CD4-positive, alpha-beta T cell (primary cell): ENCODE measurements at regions not wholly inside any gene's neighbourhood (a gene's known extent, or its start where the extent isn't known, plus 50 kb on each side); places are given as distances from the start of the nearest gene placed in this dataset.

ENCODE experiments used
- ATAC-seq: fragments of 200-7000 bp; cut with Tn5 transposase; one replicate; pipeline ENCODE4 v1.10.0; 2022; ENCODE audit warnings: mild to moderate bottlenecking; ENCODE audit not compliant: poor library complexity
- CTCF ChIA-PET: fragments of 350-600 bp; sonication (Branson Sonifier 250); formaldehyde crosslinking; loops from one replicate; lab custom pipeline; 2021; ENCODE audit warnings: antibody characterized with exemption, inconsistent platforms; lab: Charles Lee
- POLR2A ChIA-PET: fragments of 350-600 bp; sonication (Branson Sonifier 250); formaldehyde crosslinking; loops from one replicate; lab custom pipeline; 2021; ENCODE audit warnings: antibody characterized with exemption, inconsistent platforms; lab: Charles Lee
- DNase-seq, 14 experiments: peaks; one replicate each; pipeline ENCODE4 v3.0.0-alpha.2; 2013 to 2020; ENCODE audit warnings: mixed read lengths in 2 of 14
- H3K27ac ChIP-seq, 2 donors: one replicate each; pipeline versions ENCODE4 v1.5.1 to v1.7.0; 2013; ENCODE audit warnings: low read length in 2 of 2, low read depth in 1 of 2, mild to moderate bottlenecking in 1 of 2
- H3K27me3 ChIP-seq, 2 experiments: 1 replicate in 1 of 2; 2 replicates in 1 of 2; pipeline versions ENCODE4 v1.6.1 to v1.7.0; 2013; ENCODE audit warnings: low read length in 2 of 2, control low read depth in 1 of 2, mild to moderate bottlenecking in 1 of 2, moderate library complexity in 1 of 2; ENCODE audit not compliant: insufficient read depth in 2 of 2, control insufficient read depth in 1 of 2
- H3K36me3 ChIP-seq: one replicate; pipeline ENCODE4 v1.6.1; 2013; ENCODE audit warnings: low read length, control low read depth; ENCODE audit not compliant: insufficient read depth
- H3K4me1 ChIP-seq: one replicate; pipeline ENCODE4 v1.6.1; 2013; ENCODE audit warnings: low read length, control low read depth; ENCODE audit not compliant: insufficient read depth
- H3K4me3 ChIP-seq: one replicate; pipeline ENCODE4 v1.5.1; 2013; ENCODE audit warnings: mild to moderate bottlenecking, low read length, moderate library complexity
- H3K9me3 ChIP-seq, 2 experiments: 1 replicate in 1 of 2; 2 replicates in 1 of 2; pipeline versions ENCODE4 v1.6.1 to v1.7.0; 2013; ENCODE audit warnings: low read length in 2 of 2, mild to moderate bottlenecking in 2 of 2, control low read depth in 1 of 2, moderate library complexity in 1 of 2; ENCODE audit not compliant: control insufficient read depth in 1 of 2, insufficient read depth in 1 of 2
- H3K27ac Mint-ChIP-seq: one replicate; pipeline ENCODE4 v1.8.0; 2020; ENCODE audit warnings: mixed read lengths
- H3K27me3 Mint-ChIP-seq: one replicate; pipeline ENCODE4 v1.8.0; 2021; ENCODE audit warnings: mixed read lengths
- H3K36me3 Mint-ChIP-seq: one replicate; pipeline ENCODE4 v1.8.0; 2021; ENCODE audit warnings: low read depth, mixed read lengths
- H3K4me1 Mint-ChIP-seq: one replicate; pipeline ENCODE4 v1.8.0; 2021; ENCODE audit warnings: low read depth, mixed read lengths
- H3K4me3 Mint-ChIP-seq: one replicate; pipeline ENCODE4 v1.8.0; 2020; ENCODE audit warnings: mild to moderate bottlenecking, mixed read lengths
- H3K9me3 Mint-ChIP-seq: one replicate; pipeline ENCODE4 v1.8.0; 2020; ENCODE audit warnings: mixed read lengths
- CTCF ChIP-seq: fragments of 200-600 bp; IDR thresholded peaks from one replicate; pipeline ENCODE4 v1.8.0; 2022; ENCODE audit warnings: antibody characterized with exemption, mild to moderate bottlenecking
- intact Hi-C, 2 experiments: fragments of 100-400 bp; cut with DNase I in 1 of 2; cut with micrococcal nuclease in 1 of 2; formaldehyde crosslinking; loops; one replicate each; pipeline versions ENCODE4 v1.15.1 to v1.9.0; 2023 to 2025; cut with DNase I, micrococcal nuclease

GRCh38 chr18:56019908-56020307 is 431.9 kb upstream of the TCF4 start:
- intact Hi-C loops = no loop called here
- ATAC-seq (no peak), DNase-seq (no peak)
- Histone ChIP-seq H3K36me3 (no peaks in the 10 kb centered on the region), H3K27me3 (no peaks in the 10 kb centered on the region), H3K9me3 (no peaks in the 10 kb centered on the region), H3K4me1 (no peaks in the 10 kb centered on the region), H3K27ac (no peak overlapping the region), H3K4me3 (no peak overlapping the region)
- ChIA-PET CTCF (no interaction called here), POLR2A (no interaction called here)
- H3K4me3 Mint-ChIP-seq = no peak overlapping the region
- no peaks in the 10 kb centered on the region for H3K27me3 Mint-ChIP-seq
- no peaks in the 10 kb centered on the region for H3K9me3 Mint-ChIP-seq
- no peaks in the 10 kb centered on the region for H3K36me3 Mint-ChIP-seq
- TF ChIP-seq CTCF = no peak
- H3K4me1 Mint-ChIP-seq = no peaks in the 10 kb centered on the region
- H3K27ac Mint-ChIP-seq = no peak overlapping the region

- Histone ChIP-seq H3K27ac (no peak overlapping the region), H3K4me3 (no peak overlapping the region), H3K36me3 (no peaks in the 10 kb centered on the region), H3K4me1 (no peaks in the 10 kb centered on the region), H3K27me3 (no peaks in the 10 kb centered on the region), H3K9me3 (no peaks in the 10 kb centered on the region)
- Mint-ChIP-seq H3K9me3 (no peaks in the 10 kb centered on the region), H3K27me3 (no peaks in the 10 kb centered on the region), H3K36me3 (no peaks in the 10 kb centered on the region), H3K4me3 (no peak overlapping the region), H3K27ac (no peak overlapping the region), H3K4me1 (no peaks in the 10 kb centered on the region)
- DNase-seq = no peak
- POLR2A ChIA-PET = no interaction called here
- CTCF ChIA-PET = no interaction called here
- intact Hi-C loops = no loop called here
- no peak for ATAC-seq
- no peak for TF ChIP-seq CTCF
Measured at GRCh38 chr18:56019156-56019555, 431.2 kb upstream of the TCF4 start.

GRCh38 chr18:56009411-56009810 is 421.4 kb upstream of the TCF4 start:
- H3K27ac ChIP-seq = no peak overlapping the region
- no peak overlapping the region for H3K4me3 Mint-ChIP-seq
- H3K27ac Mint-ChIP-seq = no peak overlapping the region
- DNase-seq (no peak), ATAC-seq (no peak)
- H3K36me3 Mint-ChIP-seq = no peaks in the 10 kb centered on the region
- no peaks in the 10 kb centered on the region for H3K4me1 ChIP-seq
- ChIA-PET POLR2A (no interaction called here), CTCF (no interaction called here)
- no peaks in the 10 kb centered on the region for H3K27me3 ChIP-seq
- H3K27me3 Mint-ChIP-seq = no peaks in the 10 kb centered on the region
- H3K36me3 ChIP-seq = no peaks in the 10 kb centered on the region
- no peak overlapping the region for H3K4me3 ChIP-seq
- no peak for TF ChIP-seq CTCF
- no peaks in the 10 kb centered on the region for H3K4me1 Mint-ChIP-seq
- H3K9me3 ChIP-seq = no peaks in the 10 kb centered on the region
- intact Hi-C loops = no loop called here
- peaks cover 9% of the 10 kb centered on the region for H3K9me3 Mint-ChIP-seq
